H1 (cell line): ENCODE measurements at regions not wholly inside any gene's neighbourhood (a gene's known extent, or its start where the extent isn't known, plus 50 kb on each side); places are given as distances from the start of the nearest gene placed in this dataset.
A peak's percentile ranks its signal among the peaks of the same experiment; 100 is the strongest.

Source experiments
- CTCF ChIA-PET: fragments of 300-600 bp; sonication (Branson Sonifier 250); formaldehyde crosslinking; loops from one replicate; lab custom pipeline; 2021; ENCODE audit not compliant: partially characterized antibody; lab: Charles Lee
- POLR2A ChIA-PET: fragments of 300-600 bp; sonication (Branson Sonifier 250); formaldehyde crosslinking; loops from one replicate; lab custom pipeline; 2021; ENCODE audit warnings: inconsistent platforms; ENCODE audit not compliant: partially characterized antibody; lab: Charles Lee
- DNase-seq, 2 experiments: peaks; one replicate each; pipeline versions ENCODE4 v3.0.0 to v3.0.0-alpha.2; 2010 to 2022; ENCODE audit warnings: low spot score in 2 of 2, low read depth in 1 of 2, mixed read lengths in 1 of 2
- FAIRE-seq: peaks from 2 replicates; lab custom pipeline; 2011; peaks lifted over from hg19 to GRCh38; lab: Jason Lieb, UNC
- H2AFZ ChIP-seq: 2 replicates; pipeline ENCODE4 v1.8.1; 2012; ENCODE audit warnings: low read length, inconsistent platforms
- H2AK5ac ChIP-seq: 2 replicates; pipeline ENCODE4 v1.6.1; 2013; ENCODE audit warnings: low read depth, low read length
- H2BK120ac ChIP-seq: replicated peaks from 2 replicates; pipeline ENCODE3; 2013; ENCODE audit warnings: low read depth, low read length, inconsistent platforms
- H2BK12ac ChIP-seq: 2 replicates; pipeline ENCODE4 v1.6.1; 2013; ENCODE audit warnings: low read depth, low read length
- H2BK15ac ChIP-seq: 2 replicates; pipeline ENCODE4 v1.6.1; 2013; ENCODE audit warnings: low read length
- H2BK20ac ChIP-seq: 2 replicates; pipeline ENCODE4 v1.6.1; 2013; ENCODE audit warnings: low read length
- H2BK5ac ChIP-seq: 2 replicates; pipeline ENCODE4 v1.6.1; 2013; ENCODE audit warnings: low read depth, low read length
- H3K14ac ChIP-seq: 2 replicates; pipeline ENCODE4 v1.6.1; 2013; ENCODE audit warnings: inconsistent platforms; ENCODE audit not compliant: insufficient read length
- H3K18ac ChIP-seq: 2 replicates; pipeline ENCODE4 v1.6.1; 2013; ENCODE audit warnings: low read length; ENCODE audit errors: extremely low read depth
- H3K23ac ChIP-seq: 2 replicates; pipeline ENCODE4 v1.6.1; 2013; ENCODE audit warnings: inconsistent platforms; ENCODE audit not compliant: insufficient read length
- H3K23me2 ChIP-seq: 2 replicates; pipeline ENCODE4 v1.6.1; 2013; ENCODE audit warnings: low read depth, low read length
- H3K27ac ChIP-seq: 2 replicates; pipeline ENCODE4 v1.6.1; 2011; ENCODE audit warnings: low read depth, low read length, inconsistent platforms
- H3K27me3 ChIP-seq, 4 experiments: replicated peaks in 1 of 4; 1 replicate in 1 of 4; 2 replicates in 3 of 4; pipeline versions ENCODE4 v1.6.1 to v1.8.1; 2011 to 2013; ENCODE audit warnings: low read length in 3 of 4, mild to moderate bottlenecking in 3 of 4, inconsistent platforms in 2 of 4, mixed read lengths in 2 of 4, moderate library complexity in 1 of 4; ENCODE audit not compliant: control insufficient read depth in 3 of 4, insufficient read depth in 3 of 4; ENCODE audit errors: extremely low read depth in 1 of 4
- H3K36me3 ChIP-seq, 4 experiments: 2 replicates each; pipeline versions ENCODE4 v1.6.1 to v1.8.1; 2011 to 2013; ENCODE audit warnings: mild to moderate bottlenecking in 4 of 4, low read length in 3 of 4, moderate library complexity in 2 of 4, control low read depth in 1 of 4, inconsistent platforms in 1 of 4; ENCODE audit not compliant: insufficient read depth in 4 of 4, control insufficient read depth in 2 of 4
- H3K4ac ChIP-seq: replicated peaks from 2 replicates; pipeline ENCODE3; 2013; ENCODE audit warnings: low read length, low read depth, mixed read lengths, inconsistent platforms; ENCODE audit not compliant: insufficient read length
- H3K4me1 ChIP-seq, 4 experiments: replicated peaks in 1 of 4; 1 replicate in 1 of 4; 2 replicates in 3 of 4; pipeline versions ENCODE4 v1.6.1 to v1.8.1; 2011 to 2013; ENCODE audit warnings: low read length in 3 of 4, inconsistent platforms in 2 of 4, mixed read lengths in 1 of 4; ENCODE audit not compliant: insufficient read depth in 4 of 4, control insufficient read depth in 3 of 4
- H3K4me2 ChIP-seq, 2 experiments: 2 replicates each; pipeline versions ENCODE4 v1.6.1 to v1.8.1; 2011 to 2013; ENCODE audit warnings: low read depth in 2 of 2, low read length in 2 of 2, control low read depth in 1 of 2, inconsistent platforms in 1 of 2, mild to moderate bottlenecking in 1 of 2; ENCODE audit not compliant: insufficient read depth in 1 of 2
- H3K4me3 ChIP-seq, 4 experiments: fragments of 200-600, 300-600 bp in 1 of 4; sonication (generic), shearing (Covaris generic), sonication (Bioruptor Twin) in 1 of 4; 2 replicates each; pipeline versions ENCODE4 v1.5.1 to v1.8.1; 2011 to 2016; ENCODE audit warnings: low read length in 4 of 4, low read depth in 3 of 4, control low read depth in 2 of 4, inconsistent platforms in 2 of 4, mild to moderate bottlenecking in 2 of 4, mixed read lengths in 1 of 4, moderate library complexity in 1 of 4; ENCODE audit not compliant: insufficient read depth in 2 of 4; ENCODE audit errors: extremely low read depth in 1 of 4
- H3K56ac ChIP-seq: replicated peaks from 2 replicates; pipeline ENCODE3; 2013; ENCODE audit warnings: low read depth, mild to moderate bottlenecking, mixed read lengths, low read length, inconsistent platforms; ENCODE audit not compliant: insufficient read length
- H3K79me1 ChIP-seq: 2 replicates; pipeline ENCODE4 v1.6.1; 2013; ENCODE audit warnings: low read depth, low read length, control low read depth
- H3K79me2 ChIP-seq, 2 experiments: 2 replicates each; pipeline versions ENCODE4 v1.6.1 to v1.8.1; 2012 to 2013; ENCODE audit warnings: low read length in 2 of 2, mild to moderate bottlenecking in 2 of 2, inconsistent platforms in 1 of 2; ENCODE audit not compliant: insufficient read depth in 2 of 2, control insufficient read depth in 1 of 2
- H3K9ac ChIP-seq, 4 experiments: replicated peaks in 1 of 4; 1 replicate in 1 of 4; 2 replicates in 3 of 4; pipeline versions ENCODE4 v1.6.1 to v1.8.1; 2011 to 2013; ENCODE audit warnings: low read depth in 3 of 4, low read length in 3 of 4, control low read depth in 2 of 4, mild to moderate bottlenecking in 2 of 4, moderate library complexity in 2 of 4, inconsistent platforms in 1 of 4; ENCODE audit errors: extremely low read depth in 1 of 4
- H3K9me3 ChIP-seq, 2 experiments: 2 replicates each; pipeline versions ENCODE4 v1.6.1 to v1.8.1; 2012 to 2013; ENCODE audit warnings: mild to moderate bottlenecking in 2 of 2, moderate library complexity in 2 of 2, control low read depth in 1 of 2, inconsistent platforms in 1 of 2, low read depth in 1 of 2, low read length in 1 of 2, mixed read lengths in 1 of 2; ENCODE audit not compliant: insufficient read depth in 2 of 2
- H4K20me1 ChIP-seq, 2 experiments: replicated peaks in 1 of 2; 2 replicates each; pipeline versions ENCODE3 to v1.8.1; 2011 to 2013; ENCODE audit warnings: inconsistent platforms in 2 of 2, low read length in 2 of 2, mild to moderate bottlenecking in 1 of 2; ENCODE audit not compliant: insufficient read depth in 2 of 2, control insufficient read depth in 1 of 2
- H4K5ac ChIP-seq: 2 replicates; pipeline ENCODE4 v1.6.1; 2013; ENCODE audit warnings: low read length, low read depth, mixed read lengths, inconsistent platforms; ENCODE audit not compliant: insufficient read length
- H4K8ac ChIP-seq: 2 replicates; pipeline ENCODE4 v1.8.0; 2013; ENCODE audit warnings: mild to moderate bottlenecking, moderate library complexity, low read length, inconsistent platforms; ENCODE audit not compliant: insufficient read depth; ENCODE audit errors: extremely low read depth
- H4K91ac ChIP-seq: replicated peaks from 2 replicates; pipeline ENCODE3; 2013; ENCODE audit warnings: low read length, mixed read lengths, inconsistent platforms; ENCODE audit not compliant: insufficient read length
- BACH1 ChIP-seq: IDR thresholded peaks from 2 replicates; pipeline ENCODE4 v1.6.1; 2012; ENCODE audit warnings: low read length, improper control_type of control experiment
- KDM5A ChIP-seq: fragments of 200-600 bp; IDR thresholded peaks from 2 replicates; pipeline ENCODE4 v1.7.1; 2012; ENCODE audit warnings: mild to moderate bottlenecking, low read length, inconsistent platforms, mixed read lengths
- MAFK ChIP-seq: IDR thresholded peaks from 2 replicates; pipeline ENCODE4 v1.6.1; 2012; ENCODE audit warnings: low read depth, mild to moderate bottlenecking, improper control_type of control experiment, low read length
- WGBS, 2 experiments: shearing (Covaris generic) in 1 of 2; methylation state at CpG; one replicate each; pipeline versions ENCODE4 v1.1.6 to v1.1.7; 2013 to 2015; ENCODE audit warnings: low lambda C conversion rate in 2 of 2, mixed read lengths in 2 of 2, inconsistent platforms in 1 of 2, low coverage in 1 of 2, missing lambda C conversion rate in 1 of 2; ENCODE audit not compliant: insufficient replicate concordance in 2 of 2, insufficient coverage in 1 of 2, insufficient read length in 1 of 2; ENCODE audit errors: extremely low coverage in 1 of 2, missing lambda C conversion rate in 1 of 2; 5-methylcytosine and 5-hydroxymethylcytosine counted together

GRCh38 chr2:186052930-186053329 lies 314.3 kb downstream of the FSIP2 start:
- H3K18ac ChIP-seq: no peak overlapping the region
- H3K9me3 ChIP-seq: no peaks in the 10 kb centered on the region
- no peaks in the 10 kb centered on the region for H3K23me2 ChIP-seq
- DNase-seq (no peak), FAIRE-seq (no peak)
- no peaks in the 10 kb centered on the region for H4K20me1 ChIP-seq
- H3K36me3 ChIP-seq: no peaks in the 10 kb centered on the region
- H3K4ac ChIP-seq: no peak overlapping the region
- ChIA-PET POLR2A (no interaction called here), CTCF (no interaction called here)
- no peak overlapping the region for H3K27ac ChIP-seq
- H4K8ac ChIP-seq: no peak overlapping the region
- no peak overlapping the region for H3K56ac ChIP-seq
- H2AK5ac ChIP-seq: no peak overlapping the region
- no peaks in the 10 kb centered on the region for H3K27me3 ChIP-seq
- no peak overlapping the region for H3K4me3 ChIP-seq
- no peak overlapping the region for H2BK5ac ChIP-seq
- no peak overlapping the region for H4K5ac ChIP-seq
- no peak overlapping the region for H4K91ac ChIP-seq
- TF ChIP-seq KDM5A (no peak), BACH1 (no peak; the same call in 1 of the 2 replicates), MAFK (peak; percentile 9; the same call in 1 of the 2 replicates)
- H3K9ac ChIP-seq: no peak overlapping the region
- H2BK15ac ChIP-seq: no peak overlapping the region
- no peak overlapping the region for H3K14ac ChIP-seq
- H3K4me1 ChIP-seq: no peaks in the 10 kb centered on the region
- no peak overlapping the region for H2BK12ac ChIP-seq
- no peak overlapping the region for H2AFZ ChIP-seq
- H2BK20ac ChIP-seq: no peak overlapping the region
- no peaks in the 10 kb centered on the region for H3K79me2 ChIP-seq
- H3K23ac ChIP-seq: no peak overlapping the region
- no peak overlapping the region for H2BK120ac ChIP-seq
- no peaks in the 10 kb centered on the region for H3K79me1 ChIP-seq
- no peak overlapping the region for H3K4me2 ChIP-seq
- WGBS, 2 experiments: 76% methylated on average over 1 of the region's 1 CpG; no CpG with 5 or more reads in 1 of the 2 experiments
